GM12891 (cell line): ENCODE measurements at regions not wholly inside any gene's neighbourhood (a gene's known extent, or its start where the extent isn't known, plus 50 kb on each side); places are given as distances from the start of the nearest gene placed in this dataset.

Experiments used
- PAX5 ChIP-seq: IDR thresholded peaks from 2 replicates; pipeline ENCODE4 v1.6.1; 2011; ENCODE audit warnings: low read length, moderate library complexity, mild to moderate bottlenecking; ENCODE audit not compliant: insufficient read depth, severe bottlenecking
- POLR2A ChIP-seq: IDR thresholded peaks from 2 replicates; pipeline ENCODE4 v1.6.1; 2011; ENCODE audit warnings: low read depth, low read length, control low read depth
- POLR2AphosphoS5 ChIP-seq: IDR thresholded peaks from 2 replicates; pipeline ENCODE4 v1.6.1; 2011; ENCODE audit warnings: low read depth, low read length, control low read depth
- POU2F2 ChIP-seq: IDR thresholded peaks from 2 replicates; pipeline ENCODE4 v1.6.1; 2011; ENCODE audit warnings: low read depth, mild to moderate bottlenecking, control low read depth, low read length, moderate library complexity
- TAF1 ChIP-seq: IDR thresholded peaks from 2 replicates; pipeline ENCODE4 v1.6.1; 2011; ENCODE audit warnings: low read depth, low read length, control low read depth

DNA sequence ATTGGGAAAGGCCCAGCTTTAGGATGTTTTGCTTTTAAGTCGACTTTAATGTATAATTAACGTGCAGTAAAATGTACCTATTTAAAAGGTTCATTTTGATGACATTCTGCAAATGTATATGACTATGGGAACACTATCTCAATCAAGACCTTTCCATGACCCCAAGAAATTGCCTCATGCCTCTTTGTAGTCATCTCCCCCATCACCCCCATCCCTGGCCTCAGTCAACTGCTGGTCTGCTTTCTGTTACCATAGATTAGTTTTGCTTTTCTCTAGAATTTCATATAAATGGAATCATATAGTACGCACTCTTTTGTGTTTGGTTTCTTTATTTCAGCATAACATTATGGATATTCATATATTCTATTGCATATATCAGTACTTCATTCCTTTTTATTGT lies 80.7 kb upstream of the C9orf72 start:
- TF ChIP-seq TAF1 (no peak), POLR2AphosphoS5 (no peak), PAX5 (no peak), POLR2A (no peak), POU2F2 (no peak)
